ENCODE measurements at regions not wholly inside any gene's neighbourhood (a gene's known extent, or its start where the extent isn't known, plus 50 kb on each side); places are given as distances from the start of the nearest gene placed in this dataset.
"Not testable (repeated sequence)": the region's sequence is repeated elsewhere in the genome, so short reads cannot be mapped to it uniquely, and the experiment has no call there.

GRCh38 chr16:76683051-76683450 lies 405.9 kb downstream of the CNTNAP4 start:
- no peaks in the 10 kb centered on the region for H3K36me3 ChIP-seq
- no peaks in the 10 kb centered on the region for H3K9me3 ChIP-seq
- H3K4me1 ChIP-seq (ENCODE audit: insufficient read depth), result no peaks in the 10 kb centered on the region
- H3K27ac ChIP-seq, result no peak overlapping the region
- no peak overlapping the region for H3K4me3 ChIP-seq
- no peak for DNase-seq
- TF ChIP-seq EP300 (IDR thresholded peaks at IDR 0.05) (no peak), POLR2A (IDR thresholded peaks at IDR 0.05) (no peak), CTCF (IDR thresholded peaks at IDR 0.05) (no peak)
- intact Hi-C loops (cut with DNase I), result no loop called here
- WGBS, 3 donors, result 58 to 67% (median 58%) methylated on average over 4 of the region's 4 CpGs
- no peaks in the 10 kb centered on the region for H3K27me3 ChIP-seq

GRCh38 chr16:76696876-76697275 lies 419.7 kb downstream of the CNTNAP4 start:
- Histone ChIP-seq H3K27me3 (no peaks in the 10 kb centered on the region), H3K36me3 (no peaks in the 10 kb centered on the region), H3K27ac (no peak overlapping the region), H3K4me1 (ENCODE audit: insufficient read depth) (no peaks in the 10 kb centered on the region), H3K4me3 (no peak overlapping the region), H3K9me3 (no peaks in the 10 kb centered on the region)
- intact Hi-C loops (cut with DNase I), result no loop called here
- no peak for DNase-seq
- no peak for TF ChIP-seq CTCF (IDR thresholded peaks at IDR 0.05)
- no peak for TF ChIP-seq EP300 (IDR thresholded peaks at IDR 0.05)
- no peak for TF ChIP-seq POLR2A (IDR thresholded peaks at IDR 0.05)
- 5 to 11% (median 9%) methylated on average over 2 of the region's 2 CpGs for WGBS, 3 donors

- intact Hi-C loops (cut with DNase I), result no loop called here
- TF ChIP-seq CTCF (IDR thresholded peaks at IDR 0.05), result no peak
- Histone ChIP-seq H3K9me3 (no peaks in the 10 kb centered on the region), H3K27me3 (no peaks in the 10 kb centered on the region), H3K27ac (no peak overlapping the region), H3K36me3 (no peaks in the 10 kb centered on the region), H3K4me3 (no peak overlapping the region), H3K4me1 (ENCODE audit: insufficient read depth) (no peaks in the 10 kb centered on the region)
- no peak for DNase-seq
Observed at GRCh38 chr16:76705892-76706291, 428.7 kb downstream of the CNTNAP4 start.

DNA sequence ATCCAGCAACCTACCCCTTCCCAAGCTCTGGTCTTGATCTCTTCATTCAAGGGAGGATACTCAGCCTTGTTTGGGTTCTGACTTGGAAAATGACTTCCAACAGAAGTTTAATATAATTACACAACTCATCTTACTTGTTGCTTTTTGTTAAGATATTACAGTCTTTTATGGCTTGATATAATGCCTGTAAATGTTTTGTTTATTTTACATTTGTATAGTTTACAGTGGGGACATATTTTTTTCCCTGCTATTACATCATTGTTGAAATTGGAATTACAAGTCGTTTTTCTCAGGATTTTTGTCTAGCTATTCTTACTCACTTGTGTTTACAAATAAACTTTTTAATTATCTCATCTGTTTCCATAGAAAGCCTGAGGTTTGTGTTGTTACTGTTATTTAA lies 436.0 kb downstream of the CNTNAP4 start:
- no peak for DNase-seq
- no peak overlapping the region for H3K4me3 ChIP-seq
- no peak overlapping the region for H3K27ac ChIP-seq
- intact Hi-C loops (cut with DNase I), result no loop called here
- H3K4me1 ChIP-seq (ENCODE audit: insufficient read depth), result no peaks in the 10 kb centered on the region
- no peaks in the 10 kb centered on the region for H3K27me3 ChIP-seq
- no peaks in the 10 kb centered on the region for H3K36me3 ChIP-seq
- H3K9me3 ChIP-seq, result no peaks in the 10 kb centered on the region
- WGBS, 3 donors, result 33 to 57% (median 43%) methylated on average over 1 of the region's 1 CpG
- TF ChIP-seq EP300 (IDR thresholded peaks at IDR 0.05) (no peak), POLR2A (IDR thresholded peaks at IDR 0.05) (no peak), CTCF (IDR thresholded peaks at IDR 0.05) (no peak)

DNA sequence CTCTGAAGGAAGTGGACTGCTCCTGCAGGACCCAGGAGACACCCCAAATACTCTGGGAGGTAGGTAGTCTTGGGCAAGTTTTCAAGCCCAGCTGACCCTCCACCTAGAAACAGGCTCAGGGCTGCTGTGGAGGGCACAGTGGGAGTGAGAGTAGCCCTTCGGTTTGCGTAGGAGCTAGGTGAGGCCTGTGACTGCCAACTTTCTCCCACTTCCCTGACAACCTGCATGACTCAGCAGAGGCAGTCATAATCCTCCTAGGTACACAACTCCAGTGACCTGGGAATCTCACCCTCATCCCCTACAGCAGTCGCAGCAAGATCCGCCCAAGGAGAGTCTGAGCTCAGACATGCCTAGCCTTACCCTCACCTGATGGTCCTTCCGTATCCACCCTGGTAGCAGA lies 439.1 kb downstream of the CNTNAP4 start:
- H3K4me3 ChIP-seq; intact Hi-C loops (cut with DNase I); H3K9me3 ChIP-seq; H3K27me3 ChIP-seq; H3K4me1 ChIP-seq (ENCODE audit: insufficient read depth); H3K36me3 ChIP-seq; DNase-seq; H3K27ac ChIP-seq: not testable (repeated sequence)
- WGBS, 3 donors, result 89 to 94% (median 94%) methylated on average over 5 of the region's 5 CpGs
